MCF 10A (cell line): ENCODE measurements at regions not wholly inside any gene's neighbourhood (a gene's known extent, or its start where the extent isn't known, plus 50 kb on each side); places are given as distances from the start of the nearest gene placed in this dataset.

Experiments used
- BruUV-seq: library from RNA; stranded (reverse); fragments of 400-500 nt; replicated peaks from 2 replicates; lab custom pipeline; 2021; lab: Mats Ljungman, UMichigan
- CTCF ChIA-PET: fragments of 300-600 bp; sonication (Branson Sonifier 250); formaldehyde crosslinking; extraction: SDS; loops from one replicate; lab custom pipeline; 2021; ENCODE audit warnings: antibody characterized with exemption, inconsistent platforms; lab: Yijun Ruan, JAX
- POLR2A ChIA-PET: fragments of 300-600, 350-650 bp; sonication (Branson Sonifier 250); formaldehyde crosslinking; extraction: SDS; loops from one replicate; lab custom pipeline; 2020; ENCODE audit warnings: antibody characterized with exemption, inconsistent platforms; lab: Yijun Ruan, JAX
- DNase-seq: peaks from one replicate; pipeline ENCODE4 v3.0.0-alpha.2; 2018; ENCODE audit not compliant: unreplicated experiment
- H3K27ac Mint-ChIP-seq: one replicate; pipeline ENCODE4 v1.8.0; 2022; ENCODE audit warnings: mild to moderate bottlenecking, low read depth, mixed read lengths; ENCODE audit not compliant: unreplicated experiment
- H3K27me3 Mint-ChIP-seq: one replicate; pipeline ENCODE4 v1.8.0; 2022; ENCODE audit warnings: mixed read lengths; ENCODE audit not compliant: insufficient read depth, unreplicated experiment
- H3K36me3 Mint-ChIP-seq: one replicate; pipeline ENCODE4 v1.8.0; 2022; ENCODE audit warnings: mild to moderate bottlenecking, moderate library complexity, mixed read lengths; ENCODE audit not compliant: insufficient read depth, unreplicated experiment
- H3K4me1 Mint-ChIP-seq: one replicate; pipeline ENCODE4 v1.8.0; 2022; ENCODE audit warnings: mixed read lengths; ENCODE audit not compliant: insufficient read depth, unreplicated experiment
- H3K4me3 Mint-ChIP-seq: one replicate; pipeline ENCODE4 v1.8.0; 2022; ENCODE audit warnings: mild to moderate bottlenecking, moderate library complexity, mixed read lengths; ENCODE audit not compliant: unreplicated experiment
- H3K9me3 Mint-ChIP-seq: one replicate; pipeline ENCODE4 v1.8.0; 2022; ENCODE audit warnings: mixed read lengths; ENCODE audit not compliant: unreplicated experiment
- CTCF ChIP-seq: fragments of 200-600 bp; IDR thresholded peaks from one replicate; pipeline ENCODE4 v1.8.0; 2022; ENCODE audit warnings: antibody characterized with exemption, mild to moderate bottlenecking; ENCODE audit not compliant: unreplicated experiment
- intact Hi-C: fragments of 100-400 bp; cut with micrococcal nuclease; formaldehyde crosslinking; loops from 2 replicates; pipeline ENCODE4 v1.14.1; 2022

DNA sequence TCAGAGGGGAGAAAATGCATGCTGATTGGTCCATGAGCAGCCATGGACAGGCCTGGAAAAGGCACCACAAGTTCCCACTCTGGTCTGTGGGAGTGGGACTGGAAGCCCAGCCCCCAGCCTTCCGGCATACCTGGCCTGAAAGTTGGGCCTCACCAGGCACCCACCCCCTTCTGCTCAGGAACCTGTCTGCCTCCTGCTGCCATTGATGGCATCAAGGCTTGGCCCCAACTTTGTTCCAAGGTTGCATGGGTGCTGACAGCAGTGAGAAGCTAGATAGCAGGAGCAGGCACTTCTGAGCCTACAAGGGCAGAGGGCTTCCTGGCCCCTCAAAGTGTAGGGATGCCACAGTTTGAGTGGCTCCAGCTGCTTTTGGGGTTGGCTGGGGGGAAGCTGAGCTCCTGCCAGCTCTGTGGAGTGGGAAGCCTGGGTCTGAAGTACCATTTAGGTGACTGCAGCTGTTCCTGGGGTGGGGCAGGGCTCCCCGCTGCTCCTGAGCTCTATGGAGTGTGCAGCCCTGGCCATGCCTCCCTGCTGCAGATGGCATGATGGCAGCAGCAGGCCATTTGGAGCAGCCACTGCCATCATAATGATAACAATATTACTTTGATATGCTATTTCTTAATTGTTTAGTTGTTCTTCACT, 1054.1 kb upstream of the GBE1 start:
- POLR2A ChIA-PET, result no interaction called here
- H3K27me3 Mint-ChIP-seq, result no peaks in the 10 kb centered on the region
- H3K27ac Mint-ChIP-seq, result no peak overlapping the region
- CTCF ChIA-PET, result no interaction called here
- peaks cover 24% of the 10 kb centered on the region for H3K9me3 Mint-ChIP-seq
- BruUV-seq, result no TSS peak
- no peaks in the 10 kb centered on the region for H3K36me3 Mint-ChIP-seq
- TF ChIP-seq CTCF, result no peak
- no peak overlapping the region for H3K4me3 Mint-ChIP-seq
- H3K4me1 Mint-ChIP-seq, result peaks cover 3% of the 10 kb centered on the region
- intact Hi-C loops, result no loop called here
- DNase-seq, result no peak

DNA sequence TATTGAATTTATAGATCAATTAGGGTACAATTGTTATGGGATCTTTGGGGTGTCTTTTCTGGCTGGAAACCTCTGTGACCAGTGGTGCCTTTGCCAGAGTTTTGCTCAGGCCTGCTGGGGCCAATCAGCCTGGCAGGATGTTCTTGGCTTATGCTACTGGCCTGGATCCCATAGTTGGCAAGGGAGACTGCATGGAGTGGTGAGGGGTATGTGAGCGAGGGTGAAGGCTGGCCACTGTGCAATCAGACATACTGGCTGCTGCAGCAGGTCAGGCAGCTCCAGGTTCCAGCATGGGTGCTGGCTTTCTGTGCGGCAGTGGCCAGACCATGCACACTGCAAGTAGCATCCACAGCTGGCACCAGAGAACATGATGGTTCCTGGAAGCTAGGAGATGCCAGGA, 1053.2 kb upstream of the GBE1 start:
- DNase-seq, result no peak
- Mint-ChIP-seq H3K4me1 (peaks cover 3% of the 10 kb centered on the region), H3K27me3 (no peaks in the 10 kb centered on the region), H3K27ac (no peak overlapping the region), H3K4me3 (no peak overlapping the region), H3K36me3 (no peaks in the 10 kb centered on the region), H3K9me3 (peaks cover 20% of the 10 kb centered on the region)
- POLR2A ChIA-PET, result no interaction called here
- no peak for TF ChIP-seq CTCF
- no TSS peak for BruUV-seq
- CTCF ChIA-PET, result no interaction called here
- intact Hi-C loops, result no loop called here

DNA sequence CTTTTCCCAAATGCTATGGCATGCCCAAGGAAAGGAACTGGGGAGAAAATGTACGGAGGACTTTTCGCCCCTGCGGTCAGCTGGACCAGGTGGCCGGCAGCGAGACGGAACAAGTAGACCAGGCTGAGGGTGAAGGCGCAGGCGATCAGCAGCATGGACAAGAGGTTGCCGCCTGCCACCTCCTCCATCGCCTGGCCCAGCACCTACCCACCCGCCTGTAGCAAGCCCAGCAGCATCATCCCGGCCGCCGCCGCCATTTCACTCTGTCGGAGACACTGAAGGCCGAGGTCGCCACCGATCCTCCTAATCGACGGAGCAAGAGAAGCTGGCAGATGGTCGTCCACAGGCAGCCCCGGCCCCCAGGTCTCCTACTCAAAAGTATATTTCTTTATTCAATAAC, 1046.3 kb upstream of the GBE1 start:
- Mint-ChIP-seq H3K27me3 (no peaks in the 10 kb centered on the region), H3K36me3 (no peaks in the 10 kb centered on the region), H3K27ac (no peak overlapping the region), H3K4me1 (no peaks in the 10 kb centered on the region), H3K4me3 (no peak overlapping the region), H3K9me3 (peaks cover 12% of the 10 kb centered on the region)
- intact Hi-C loops, result no loop called here
- POLR2A ChIA-PET, result no interaction called here
- CTCF ChIA-PET, result interaction anchor here (0.5 kb wide), 1 partner anchor 72 kb away, joined by 3 read pairs; no protein-coding TSS in a partner anchor
- no peak for TF ChIP-seq CTCF
- no TSS peak for BruUV-seq
- no peak for DNase-seq

DNA sequence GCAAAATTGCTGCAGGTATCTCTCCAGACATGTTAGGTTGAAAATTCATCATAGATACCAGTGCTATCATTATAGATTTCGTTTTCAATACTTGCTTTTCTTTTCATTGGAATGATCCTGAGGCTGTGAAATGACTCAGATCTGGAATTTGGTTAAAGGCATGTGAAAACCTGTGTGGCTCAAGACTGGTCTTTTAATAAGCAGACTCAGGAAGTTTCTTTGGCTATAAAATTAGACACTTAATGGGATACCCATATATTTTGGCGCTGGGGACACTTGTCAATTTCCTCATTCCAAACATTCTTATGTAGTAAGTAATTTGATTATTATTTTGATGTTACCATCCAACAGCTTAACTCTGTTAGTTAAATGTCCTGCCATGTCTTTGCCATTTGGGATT, 1041.1 kb upstream of the GBE1 start:
- ChIA-PET POLR2A (no interaction called here), CTCF (interaction anchor here (0.6 kb wide), 1 partner anchor 57 kb away, joined by 3 read pairs; no protein-coding TSS in a partner anchor)
- H3K9me3 Mint-ChIP-seq, result no peaks in the 10 kb centered on the region
- DNase-seq, result no peak
- H3K27me3 Mint-ChIP-seq, result no peaks in the 10 kb centered on the region
- no peaks in the 10 kb centered on the region for H3K4me1 Mint-ChIP-seq
- intact Hi-C loops, result no loop called here
- TF ChIP-seq CTCF, result no peak
- no peak overlapping the region for H3K27ac Mint-ChIP-seq
- BruUV-seq, result no TSS peak
- H3K36me3 Mint-ChIP-seq, result no peaks in the 10 kb centered on the region
- H3K4me3 Mint-ChIP-seq, result no peak overlapping the region
